Rectal smooth muscle tissue (tissue), 1 donor: ENCODE measurements at regions not wholly inside any gene's neighbourhood (a gene's known extent, or its start where the extent isn't known, plus 50 kb on each side); places are given as distances from the start of the nearest gene placed in this dataset.

Source experiments
- H3K27ac ChIP-seq: one replicate; pipeline ENCODE4 v1.7.0; 2013; ENCODE audit warnings: low read depth, low read length, inconsistent platforms
- H3K27me3 ChIP-seq: one replicate; pipeline ENCODE4 v1.7.0; 2013; ENCODE audit warnings: low read length; ENCODE audit not compliant: control insufficient read depth, insufficient read depth
- H3K36me3 ChIP-seq: one replicate; pipeline ENCODE4 v1.7.0; 2013; ENCODE audit warnings: low read length; ENCODE audit not compliant: control insufficient read depth, insufficient read depth
- H3K4me1 ChIP-seq: one replicate; pipeline ENCODE4 v1.7.0; 2013; ENCODE audit warnings: low read length; ENCODE audit not compliant: control insufficient read depth, insufficient read depth
- H3K4me3 ChIP-seq: one replicate; pipeline ENCODE4 v1.7.0; 2013; ENCODE audit warnings: low read length
- H3K9ac ChIP-seq: one replicate; pipeline ENCODE4 v1.7.0; 2013; ENCODE audit warnings: low read length

DNA sequence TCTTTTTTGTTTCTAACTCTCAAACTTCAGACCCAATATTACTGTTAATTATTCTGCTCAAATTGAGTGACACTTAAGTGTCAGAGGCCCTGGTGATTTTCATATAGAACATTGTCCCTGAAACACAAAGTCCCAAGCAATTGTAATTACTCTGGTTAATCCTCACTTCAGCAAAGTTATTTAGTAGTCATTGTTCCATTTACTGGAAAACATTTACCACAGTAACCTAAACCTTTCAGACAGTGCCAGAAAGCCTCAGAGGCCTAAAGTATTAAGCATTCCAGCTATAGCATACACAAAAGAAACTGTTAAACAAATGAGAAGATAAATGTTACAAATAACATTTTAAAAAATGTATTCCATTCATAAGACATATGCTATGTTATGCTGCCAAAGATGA, 237.2 kb upstream of the CDH6 start:
- H3K9ac ChIP-seq: no peak overlapping the region
- no peaks in the 10 kb centered on the region for H3K36me3 ChIP-seq
- H3K27me3 ChIP-seq: no peaks in the 10 kb centered on the region
- no peak overlapping the region for H3K27ac ChIP-seq
- H3K4me1 ChIP-seq: no peaks in the 10 kb centered on the region
- H3K4me3 ChIP-seq: no peak overlapping the region

DNA sequence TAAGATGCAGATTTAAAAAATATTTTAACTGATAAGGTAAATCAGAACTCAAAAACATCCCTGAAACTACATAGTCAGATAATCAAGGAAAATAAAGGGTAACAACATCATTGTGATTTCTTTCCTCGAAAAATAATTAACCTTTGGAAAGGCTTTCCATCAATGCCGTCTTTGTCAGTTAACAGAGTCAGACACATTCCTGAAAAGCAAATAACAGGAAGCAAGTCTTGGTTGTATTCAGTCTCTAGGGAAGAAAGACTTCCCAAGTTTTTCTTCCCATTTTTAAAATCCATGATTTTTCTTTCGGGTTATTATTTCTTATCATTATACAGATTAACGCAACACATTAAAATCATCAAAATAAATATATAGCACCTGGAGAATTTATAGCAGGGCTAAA, 256.4 kb upstream of the CDH6 start:
- Histone ChIP-seq H3K4me3 (no peak overlapping the region), H3K9ac (no peak overlapping the region), H3K27ac (no peak overlapping the region), H3K36me3 (no peaks in the 10 kb centered on the region), H3K4me1 (no peaks in the 10 kb centered on the region), H3K27me3 (no peaks in the 10 kb centered on the region)

DNA sequence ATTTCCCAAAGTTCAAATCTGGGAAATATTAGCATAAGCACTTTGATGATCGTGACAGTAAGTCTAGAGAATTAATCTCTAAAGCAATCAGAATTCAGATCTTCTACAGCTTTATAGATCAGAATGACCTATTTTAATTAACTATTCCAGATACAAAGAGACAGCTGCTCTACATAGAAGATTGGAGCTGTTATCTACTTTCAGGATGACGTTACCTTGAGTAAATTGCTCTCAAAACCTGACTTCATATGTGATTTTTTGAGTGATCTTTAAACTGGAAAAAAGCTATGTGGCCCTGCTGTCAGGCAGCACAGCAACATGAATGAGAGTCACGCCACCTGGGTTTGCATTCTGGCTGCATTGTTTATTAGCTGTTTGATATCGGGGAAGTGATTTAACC, 259.9 kb upstream of the CDH6 start:
- H3K27me3 ChIP-seq: no peaks in the 10 kb centered on the region
- no peaks in the 10 kb centered on the region for H3K4me1 ChIP-seq
- H3K36me3 ChIP-seq: no peaks in the 10 kb centered on the region
- H3K4me3 ChIP-seq: no peak overlapping the region
- no peak overlapping the region for H3K9ac ChIP-seq
- H3K27ac ChIP-seq: no peak overlapping the region

DNA sequence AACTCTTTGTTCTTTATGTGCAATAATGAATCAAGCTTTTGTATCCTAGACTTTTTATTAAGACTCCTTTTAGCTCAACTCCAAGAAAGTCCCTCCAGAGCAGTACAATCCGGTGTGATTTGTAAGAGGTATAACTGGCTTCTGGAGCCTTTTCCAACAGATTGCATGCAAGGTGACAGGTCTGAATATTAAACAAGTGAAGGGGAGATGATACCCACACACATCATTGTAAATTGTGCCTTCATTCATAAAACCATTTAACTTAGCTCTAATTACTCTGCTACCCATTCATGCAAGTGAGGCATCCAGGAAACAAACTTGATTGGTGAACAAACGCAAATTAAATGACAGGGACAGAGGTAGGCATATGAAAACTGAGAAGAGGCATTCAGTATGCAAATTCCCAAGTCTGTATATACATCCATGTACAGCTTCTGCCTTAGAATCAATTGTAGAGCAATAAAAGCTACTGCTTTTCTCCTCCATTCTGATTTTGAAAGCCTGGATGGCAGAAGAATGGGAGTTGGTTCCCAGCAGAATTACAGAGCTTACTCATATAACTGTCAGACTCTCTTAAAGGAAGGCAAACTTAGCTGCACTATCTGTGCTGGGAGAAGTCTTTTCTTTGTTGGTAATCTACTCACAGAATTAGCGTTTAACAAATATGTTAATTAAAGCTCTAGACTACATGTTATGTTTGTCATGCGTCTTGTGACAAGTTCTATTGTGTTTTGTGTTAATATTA, 261.0 kb upstream of the CDH6 start:
- no peak overlapping the region for H3K27ac ChIP-seq
- no peaks in the 10 kb centered on the region for H3K36me3 ChIP-seq
- no peak overlapping the region for H3K4me3 ChIP-seq
- H3K9ac ChIP-seq: no peak overlapping the region
- no peaks in the 10 kb centered on the region for H3K27me3 ChIP-seq
- no peaks in the 10 kb centered on the region for H3K4me1 ChIP-seq

DNA sequence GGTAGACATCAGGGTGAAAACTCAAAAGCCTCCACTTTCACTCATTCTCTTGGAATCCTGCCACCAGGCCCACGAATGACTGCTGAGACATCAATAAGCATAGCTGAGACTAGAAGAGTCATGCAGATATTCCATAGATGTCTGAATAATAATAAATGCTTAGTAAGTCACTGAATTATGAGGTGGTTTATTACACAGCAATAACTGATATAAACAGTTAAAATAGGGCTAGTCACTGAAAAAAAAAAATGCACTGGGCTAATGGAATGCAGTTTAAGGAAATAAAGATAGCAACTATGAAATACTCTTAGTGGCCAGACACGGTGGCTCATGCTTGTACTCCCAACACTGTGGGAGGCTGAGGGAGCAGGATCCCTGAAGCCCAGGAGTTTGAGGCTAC, 262.8 kb upstream of the CDH6 start:
- no peaks in the 10 kb centered on the region for H3K4me1 ChIP-seq
- no peak overlapping the region for H3K27ac ChIP-seq
- no peaks in the 10 kb centered on the region for H3K36me3 ChIP-seq
- no peaks in the 10 kb centered on the region for H3K27me3 ChIP-seq
- no peak overlapping the region for H3K4me3 ChIP-seq
- no peak overlapping the region for H3K9ac ChIP-seq

DNA sequence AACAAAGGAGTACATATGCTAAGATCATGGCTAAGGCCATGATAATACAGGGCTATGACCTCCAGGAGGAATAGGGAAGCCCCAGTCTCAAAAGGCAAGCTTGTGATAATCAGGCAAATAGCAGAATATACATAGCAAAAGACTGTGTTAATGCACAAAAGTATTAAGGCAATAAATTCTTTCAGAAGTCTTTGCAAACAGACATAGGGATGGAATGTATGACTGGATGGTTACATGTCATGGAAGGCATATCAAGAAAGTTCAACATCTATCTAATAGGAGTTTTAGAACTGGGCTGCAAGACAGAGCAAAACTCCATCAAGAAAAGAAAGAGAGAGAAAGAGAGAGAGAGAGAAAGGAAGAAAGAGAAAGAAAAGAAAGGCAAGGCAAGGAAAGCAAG, 264.5 kb upstream of the CDH6 start:
- H3K9ac ChIP-seq: no peak overlapping the region
- H3K4me3 ChIP-seq: no peak overlapping the region
- H3K27me3 ChIP-seq: no peaks in the 10 kb centered on the region
- no peaks in the 10 kb centered on the region for H3K36me3 ChIP-seq
- no peaks in the 10 kb centered on the region for H3K4me1 ChIP-seq
- H3K27ac ChIP-seq: no peak overlapping the region

DNA sequence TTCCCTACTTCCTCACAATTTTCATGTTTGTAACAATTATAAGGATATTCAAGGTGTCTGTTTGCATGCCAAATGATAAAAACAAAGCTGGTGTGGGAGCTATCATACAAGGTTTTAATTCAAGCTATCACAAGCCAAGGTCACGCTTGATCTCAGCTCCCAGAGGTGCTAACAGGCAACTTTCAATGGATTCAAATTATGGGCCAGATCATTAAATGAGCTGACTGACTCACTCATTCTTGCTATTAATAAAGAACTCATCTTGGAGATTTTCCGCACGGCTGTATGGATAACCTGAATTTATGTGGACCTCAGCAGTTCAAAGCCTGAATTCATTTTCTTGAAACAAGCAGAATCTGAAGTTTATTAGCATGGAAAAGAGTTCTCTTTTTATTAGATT, 267.3 kb upstream of the CDH6 start:
- no peaks in the 10 kb centered on the region for H3K27me3 ChIP-seq

DNA sequence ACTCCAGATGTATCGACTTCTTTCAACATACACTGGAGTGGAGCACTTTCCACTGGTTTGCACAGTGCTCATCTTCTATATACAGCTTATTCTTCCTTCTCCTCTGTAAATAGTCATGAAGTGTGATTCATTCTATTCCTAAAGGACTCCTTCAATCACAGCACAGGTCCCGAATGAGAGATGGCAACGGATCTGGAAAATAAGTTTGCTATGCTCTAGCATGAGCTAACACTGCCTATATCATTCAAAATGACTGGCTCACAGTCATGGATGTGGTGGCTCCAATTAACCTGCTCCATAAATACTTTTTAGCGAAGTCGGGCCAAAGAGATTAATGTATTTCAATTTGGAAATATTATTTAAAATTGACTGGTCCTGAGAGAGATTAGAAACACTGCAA, 272.1 kb upstream of the CDH6 start:
- H3K4me3 ChIP-seq: no peak overlapping the region
- no peaks in the 10 kb centered on the region for H3K4me1 ChIP-seq
- H3K27ac ChIP-seq: no peak overlapping the region
- no peaks in the 10 kb centered on the region for H3K27me3 ChIP-seq
- no peak overlapping the region for H3K9ac ChIP-seq
- no peaks in the 10 kb centered on the region for H3K36me3 ChIP-seq

More for the DNA sequence above, 267.3 kb upstream of the CDH6 start:
- Histone ChIP-seq H3K36me3 (no peaks in the 10 kb centered on the region), H3K4me1 (no peaks in the 10 kb centered on the region), H3K27ac (no peak overlapping the region), H3K4me3 (no peak overlapping the region), H3K9ac (no peak overlapping the region)

DNA sequence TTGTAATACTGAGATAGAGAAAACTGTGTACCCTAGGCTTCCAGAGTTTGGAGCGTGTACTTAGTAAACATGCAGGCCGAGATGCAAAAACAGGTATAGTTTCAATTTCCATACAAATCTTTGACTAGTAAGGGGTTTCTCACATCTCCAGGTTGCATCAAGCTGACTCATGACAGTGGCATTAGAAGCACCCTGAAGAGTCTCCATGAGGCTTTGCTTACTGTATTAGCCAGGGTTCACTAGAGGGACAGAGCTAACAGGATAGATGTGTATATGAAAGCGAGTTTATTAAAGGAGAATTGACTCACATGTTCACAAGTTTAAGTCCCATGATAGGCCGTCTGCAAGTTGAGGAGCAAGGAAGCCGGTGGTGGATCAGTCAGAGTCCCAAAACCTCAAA, 275.3 kb upstream of the CDH6 start:
- no peak overlapping the region for H3K4me3 ChIP-seq
- no peaks in the 10 kb centered on the region for H3K4me1 ChIP-seq
- no peak overlapping the region for H3K27ac ChIP-seq
- no peaks in the 10 kb centered on the region for H3K36me3 ChIP-seq
- H3K9ac ChIP-seq: no peak overlapping the region
- no peaks in the 10 kb centered on the region for H3K27me3 ChIP-seq

DNA sequence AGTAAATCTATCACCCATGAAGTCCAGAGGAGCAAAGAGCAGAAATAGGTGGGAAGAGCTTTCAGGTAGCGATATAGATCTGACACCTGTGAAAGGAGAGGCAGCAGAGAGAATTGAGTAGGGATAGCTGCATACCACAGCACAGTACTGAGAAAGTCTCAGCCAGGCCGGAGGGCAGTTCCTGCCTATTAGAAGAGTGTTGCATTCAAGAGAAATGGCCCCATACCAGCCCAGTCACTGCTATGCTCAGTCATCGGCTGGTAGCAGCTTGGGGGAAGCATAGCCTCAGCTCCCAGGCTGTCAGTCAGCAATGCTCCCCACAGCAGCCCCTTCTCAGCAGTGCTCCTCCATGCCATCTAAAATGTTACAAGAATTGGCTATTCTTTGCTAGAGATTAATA, 285.1 kb upstream of the CDH6 start:
- Histone ChIP-seq H3K4me3 (no peak overlapping the region), H3K9ac (no peak overlapping the region), H3K4me1 (no peaks in the 10 kb centered on the region), H3K36me3 (no peaks in the 10 kb centered on the region), H3K27me3 (no peaks in the 10 kb centered on the region), H3K27ac (no peak overlapping the region)

DNA sequence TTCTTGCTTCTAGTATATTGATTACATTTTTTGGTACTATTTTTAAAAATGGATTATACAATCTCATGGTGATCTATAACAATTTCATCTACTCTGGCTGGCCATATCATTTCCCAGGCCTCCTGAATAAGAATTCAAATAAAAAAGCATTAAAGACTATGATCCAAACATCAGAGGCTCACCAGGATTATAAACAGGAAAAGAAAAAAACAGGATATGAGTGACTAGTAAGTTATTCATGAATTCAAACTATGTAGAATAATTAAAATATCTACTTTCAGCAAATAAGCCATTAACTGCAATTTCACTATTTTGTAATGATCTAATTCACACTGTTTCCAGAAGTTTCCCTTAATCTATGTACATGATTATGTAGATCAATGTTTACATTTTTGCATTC, 293.1 kb upstream of the CDH6 start:
- Histone ChIP-seq H3K4me3 (no peak overlapping the region), H3K9ac (no peak overlapping the region), H3K27ac (no peak overlapping the region), H3K4me1 (no peaks in the 10 kb centered on the region), H3K27me3 (no peaks in the 10 kb centered on the region), H3K36me3 (no peaks in the 10 kb centered on the region)

DNA sequence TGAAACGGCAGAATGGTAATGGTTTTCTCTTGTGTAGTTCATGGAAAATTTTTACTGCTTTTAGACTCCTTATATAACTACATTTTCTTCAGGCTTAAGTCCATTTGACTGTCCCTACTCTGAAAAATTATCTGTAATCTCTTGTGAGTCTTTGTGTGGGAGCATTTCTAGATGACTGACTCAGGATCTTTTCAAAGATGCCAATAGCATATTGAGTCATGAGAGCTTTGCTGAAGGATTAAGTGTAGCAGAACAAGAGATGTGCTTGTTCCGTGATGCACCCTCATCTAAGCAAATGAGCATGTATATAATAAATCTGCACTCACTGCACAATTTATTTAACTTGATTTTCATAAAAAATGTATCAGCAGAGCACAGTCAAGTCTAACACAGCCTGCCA, 298.7 kb upstream of the CDH6 start:
- Histone ChIP-seq H3K9ac (no peak overlapping the region), H3K4me3 (no peak overlapping the region), H3K4me1 (no peaks in the 10 kb centered on the region), H3K27me3 (no peaks in the 10 kb centered on the region), H3K27ac (no peak overlapping the region), H3K36me3 (no peaks in the 10 kb centered on the region)

DNA sequence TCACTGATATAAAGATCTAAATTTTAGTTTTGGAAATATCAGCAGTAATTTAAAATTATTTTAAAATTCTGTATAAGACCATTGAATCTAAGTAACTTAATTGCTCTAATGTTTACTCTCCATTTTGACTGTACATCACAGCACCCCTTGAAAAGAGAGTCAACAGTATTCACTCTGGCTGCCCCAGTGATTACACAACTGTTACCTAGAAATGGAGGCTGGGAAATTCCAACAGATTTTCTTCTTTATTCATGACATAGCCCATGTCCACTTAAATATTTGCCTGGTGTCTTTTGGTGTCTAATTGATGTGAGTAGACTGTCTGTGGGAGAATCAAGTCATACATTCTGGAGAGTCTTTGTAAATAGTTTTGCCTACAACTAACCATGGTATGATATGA, 301.8 kb upstream of the CDH6 start:
- Histone ChIP-seq H3K4me3 (no peak overlapping the region), H3K36me3 (no peaks in the 10 kb centered on the region), H3K27ac (no peak overlapping the region), H3K4me1 (no peaks in the 10 kb centered on the region), H3K27me3 (no peaks in the 10 kb centered on the region), H3K9ac (no peak overlapping the region)
